HG02840 (cell line): ENCODE measurements at regions not wholly inside any gene's neighbourhood (a gene's known extent, or its start where the extent isn't known, plus 50 kb on each side); places are given as distances from the start of the nearest gene placed in this dataset.

Experiments
- ATAC-seq: cut with Tn5 transposase; IDR thresholded peaks from one replicate; pipeline ENCODE4 v1.9.1; 2021; ENCODE audit warnings: mild to moderate bottlenecking, moderate library complexity, moderate number of reproducible peaks; ENCODE audit not compliant: unreplicated experiment, low FRiP score

DNA sequence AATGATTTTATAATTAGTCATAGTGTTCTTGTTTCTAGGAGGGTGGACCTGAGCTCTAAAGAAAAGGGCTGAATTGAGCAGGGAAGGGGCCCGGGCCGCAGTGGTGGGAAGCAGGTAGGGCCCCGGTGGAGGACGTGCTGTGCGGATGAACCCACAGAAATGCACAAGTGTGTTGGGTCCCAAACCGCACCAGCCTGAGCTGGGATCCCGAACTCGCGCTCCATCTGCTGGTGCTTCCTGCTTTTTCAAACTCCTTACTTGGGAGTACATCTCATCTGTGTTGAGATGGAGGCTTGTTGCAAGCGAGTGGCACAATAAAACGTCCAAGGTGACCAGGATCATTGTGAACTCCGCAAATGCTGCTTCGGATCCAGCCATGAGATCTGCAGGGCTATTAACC, 244.8 kb upstream of the IGF1R start:
- ATAC-seq = no peak

GRCh38 chr15:98405013-98405412, 243.3 kb upstream of the IGF1R start:
- no peak for ATAC-seq

- no peak for ATAC-seq
Measured at GRCh38 chr15:98408231-98408630, 240.1 kb upstream of the IGF1R start.

GRCh38 chr15:98410328-98410727, 238.0 kb upstream of the IGF1R start:
- ATAC-seq = no peak

DNA sequence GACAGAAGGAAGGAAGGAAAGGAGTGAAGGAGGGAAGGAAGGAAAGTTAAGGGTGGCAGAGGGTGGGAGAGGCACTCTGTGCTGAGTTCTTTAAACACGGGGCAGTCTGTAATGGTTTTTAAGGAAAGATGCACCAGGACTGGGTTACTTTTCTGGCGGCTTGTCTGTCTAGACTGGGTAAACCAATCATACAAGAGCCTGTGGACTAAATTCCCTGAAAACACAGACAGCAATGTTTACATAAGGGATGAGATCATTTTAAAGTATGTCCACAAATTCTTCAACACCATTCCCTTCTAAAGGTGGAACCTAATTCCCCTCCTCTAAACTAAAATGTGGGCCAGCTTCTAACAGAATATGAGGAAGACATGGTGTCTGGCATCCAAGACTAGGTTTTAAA, 235.5 kb upstream of the IGF1R start:
- no peak for ATAC-seq

DNA sequence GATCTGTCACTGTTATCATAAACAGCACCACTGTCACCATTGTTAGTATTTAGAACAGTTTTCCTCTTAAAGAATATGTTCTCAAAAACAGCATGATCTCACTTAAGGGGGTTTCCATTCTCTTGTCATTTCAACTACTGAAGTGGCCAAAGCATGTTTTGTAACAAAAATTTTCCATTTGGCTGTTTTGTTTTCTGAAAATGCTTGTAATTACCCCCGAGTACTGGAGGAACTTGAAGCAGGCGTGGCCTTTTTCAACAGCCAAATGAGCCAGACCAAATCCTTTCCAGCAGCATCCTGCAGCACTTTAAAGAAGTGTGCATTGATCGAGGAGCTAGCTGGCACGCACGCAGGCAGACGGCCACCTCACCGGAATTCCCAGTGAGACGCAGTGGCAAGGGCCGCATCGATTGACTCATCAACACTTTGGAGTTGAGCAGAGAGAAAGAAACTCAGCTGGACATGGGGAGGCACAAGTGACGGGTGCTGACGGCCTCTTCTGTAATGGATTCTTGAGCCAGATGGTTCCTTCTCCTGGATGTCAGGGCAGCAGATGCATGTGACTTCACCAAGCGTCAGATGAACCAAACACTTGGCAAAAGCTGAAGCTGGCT, 234.3 kb upstream of the IGF1R start:
- no peak for ATAC-seq

- ATAC-seq = no peak
Measured at GRCh38 chr15:98416222-98416855, 232.0 kb upstream of the IGF1R start.

DNA sequence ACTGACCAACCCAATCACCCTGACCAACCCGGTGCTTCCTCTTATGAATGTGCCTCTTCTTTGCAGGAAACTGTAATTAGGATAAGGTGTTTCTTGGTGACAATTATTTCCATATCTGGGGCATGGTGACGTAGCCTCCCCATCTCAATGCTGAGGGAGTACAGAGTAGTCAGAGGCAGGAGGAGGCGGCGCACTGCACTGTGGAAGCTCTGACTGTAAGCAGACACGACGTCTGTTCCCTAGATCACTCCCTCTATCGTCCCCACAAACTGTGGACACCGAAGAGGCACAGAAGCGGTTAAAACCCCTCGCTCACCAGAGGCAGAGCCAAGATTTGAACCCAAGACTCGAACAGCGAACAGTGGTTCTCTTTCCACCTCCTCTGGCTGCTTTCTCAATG, 231.0 kb upstream of the IGF1R start:
- ATAC-seq = no peak

GRCh38 chr15:98418122-98418521, 230.2 kb upstream of the IGF1R start:
- ATAC-seq = no peak

DNA sequence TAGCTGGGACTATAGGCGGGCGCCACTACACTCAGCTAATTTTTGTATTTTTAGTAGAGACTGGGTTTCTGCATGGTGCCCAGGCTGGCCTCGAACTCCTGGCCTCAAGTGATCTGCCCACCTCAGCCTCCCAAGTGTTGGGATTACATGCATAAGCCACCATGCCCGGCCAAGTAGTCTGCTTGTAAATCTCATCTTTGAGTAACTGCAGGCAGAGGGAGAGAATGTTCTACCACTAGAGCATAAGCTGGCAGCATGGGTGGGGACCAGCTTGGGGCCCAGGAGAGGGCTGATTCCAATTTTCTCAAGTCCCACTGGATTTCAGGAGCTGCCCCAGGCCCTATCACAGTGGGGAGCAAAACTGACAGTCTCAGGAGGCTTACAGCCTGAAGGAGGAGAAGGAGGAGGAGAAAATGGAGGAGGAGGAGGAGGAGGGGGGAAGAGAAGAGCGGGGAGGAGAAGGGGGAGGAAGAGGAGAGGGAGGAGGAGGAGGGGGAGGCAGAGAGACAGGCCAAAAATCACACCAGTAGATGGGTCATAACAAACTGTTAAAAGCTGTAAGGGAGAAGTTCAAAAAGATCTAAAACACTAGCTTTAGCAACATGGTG, 229.1 kb upstream of the IGF1R start:
- no peak for ATAC-seq

DNA sequence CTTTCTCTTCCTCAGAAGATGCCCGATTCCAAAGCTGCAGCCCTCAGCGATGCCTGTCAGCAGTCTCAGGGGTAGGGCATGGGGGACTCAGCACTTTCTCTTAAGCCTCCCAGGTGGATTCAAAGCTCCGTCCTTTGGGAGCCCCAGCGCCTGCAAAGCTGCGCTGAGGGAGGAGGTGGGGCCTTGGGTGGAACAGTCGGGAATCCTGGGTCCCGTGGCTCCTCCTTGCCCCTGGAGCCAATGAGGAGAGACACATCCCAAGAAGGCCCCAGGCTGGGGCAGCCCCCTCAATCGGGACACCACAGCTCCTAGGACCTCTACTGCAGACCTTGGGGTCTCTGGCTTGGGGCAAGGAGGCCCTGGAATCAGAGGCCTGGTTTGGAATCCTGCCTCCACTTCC, 227.5 kb upstream of the IGF1R start:
- no peak for ATAC-seq

DNA sequence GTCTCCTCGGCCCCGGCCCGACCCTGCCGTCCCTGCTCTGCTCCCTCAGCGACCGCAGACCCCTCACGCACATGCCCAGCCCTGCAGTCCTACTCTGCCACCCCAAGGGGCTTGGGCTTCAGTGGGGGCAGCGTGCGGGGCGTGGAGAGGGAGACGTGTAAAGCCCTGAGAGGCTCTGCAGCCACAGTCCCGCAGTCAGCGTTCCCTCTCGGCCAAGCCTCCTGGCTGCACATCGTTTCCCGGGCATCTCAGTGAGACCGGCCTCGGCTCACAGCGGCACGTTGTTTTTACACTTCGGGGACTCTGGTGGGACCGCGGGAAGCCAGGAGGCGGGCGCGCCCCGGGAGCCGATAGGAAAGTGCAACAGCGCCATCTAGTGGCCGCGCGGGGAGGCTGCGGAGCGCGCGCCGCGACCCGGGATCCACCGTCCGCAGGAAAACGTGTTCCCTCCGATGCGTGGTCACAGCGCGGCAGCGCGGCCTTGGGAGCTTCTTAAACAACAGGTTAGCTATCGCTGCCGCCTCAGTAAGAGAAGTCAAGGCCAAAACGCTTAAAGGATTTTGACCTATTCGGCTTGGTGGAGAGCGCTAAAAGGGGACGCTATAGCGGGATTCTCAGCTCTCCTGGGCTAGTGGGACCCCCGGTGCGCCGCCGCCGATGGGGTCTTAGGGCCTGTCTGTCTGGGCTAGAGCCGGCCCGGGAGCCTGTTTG, 226.8 kb upstream of the IGF1R start:
- ATAC-seq = no peak

- ATAC-seq = no peak
Measured at GRCh38 chr15:98422130-98422478, 226.2 kb upstream of the IGF1R start.

DNA sequence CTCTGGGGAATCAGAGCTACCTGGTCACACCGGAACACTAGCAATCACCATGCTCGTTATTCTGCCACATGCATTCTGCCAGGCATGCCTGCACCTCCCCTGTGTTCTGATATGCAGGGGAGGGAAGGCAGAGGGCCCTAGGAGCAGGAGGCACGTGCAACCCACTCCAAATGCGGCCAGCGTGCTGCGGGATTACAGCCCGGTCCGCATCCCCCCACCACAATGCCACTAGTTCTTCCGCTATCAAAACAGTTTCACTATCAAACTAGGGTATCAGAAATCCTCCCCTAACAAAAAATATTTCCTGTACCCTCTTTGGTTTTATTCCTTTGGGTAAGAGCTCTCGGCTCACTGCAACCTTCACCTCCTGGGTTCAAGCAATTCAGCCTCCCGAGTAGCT, 223.2 kb upstream of the IGF1R start:
- no peak for ATAC-seq

GRCh38 chr15:98427321-98427720, 221.0 kb upstream of the IGF1R start:
- no peak for ATAC-seq

- ATAC-seq = no peak
Measured at GRCh38 chr15:98428253-98428989, 219.9 kb upstream of the IGF1R start.

- ATAC-seq = no peak
Measured at GRCh38 chr15:98431171-98431570, 217.2 kb upstream of the IGF1R start.

- no peak for ATAC-seq
Measured at GRCh38 chr15:98433346-98433745, 215.0 kb upstream of the IGF1R start.

DNA sequence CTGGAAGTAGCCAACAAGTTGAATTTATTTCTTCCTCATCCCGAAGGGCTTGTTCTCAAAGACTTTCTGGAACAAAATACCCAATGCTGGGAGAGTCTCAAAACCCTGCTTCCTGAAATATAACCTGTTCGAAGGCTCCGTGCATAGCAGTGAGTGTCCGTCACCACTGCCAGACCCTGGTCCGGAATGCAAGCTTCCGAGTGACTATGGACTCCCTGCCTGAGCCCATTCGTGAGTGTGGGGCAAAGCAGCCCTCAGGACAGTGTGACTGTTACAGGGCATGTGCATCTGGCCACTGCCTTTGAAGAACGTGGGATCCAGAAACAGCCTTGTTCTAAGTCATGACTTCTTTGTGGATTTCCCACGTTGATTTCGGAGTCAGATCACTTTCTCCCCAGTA, 214.5 kb upstream of the IGF1R start:
- ATAC-seq = no peak

DNA sequence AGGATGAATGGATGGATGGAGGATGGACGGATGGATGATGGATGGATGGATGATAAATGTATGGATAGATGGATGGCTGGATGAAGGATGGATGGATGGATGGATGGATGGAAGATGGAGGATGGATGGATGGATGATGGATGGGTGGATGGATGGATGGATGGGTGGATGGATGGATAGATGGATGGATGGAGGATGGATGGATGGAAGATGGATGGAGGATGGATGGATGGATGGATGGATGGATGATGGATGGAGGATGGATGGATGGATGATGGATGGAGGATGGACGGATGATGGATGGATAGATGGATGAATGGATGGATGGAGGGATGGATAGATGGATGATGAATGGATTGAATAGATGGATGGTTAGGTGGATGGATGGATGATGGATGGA, 210.6 kb upstream of the IGF1R start:
- ATAC-seq = no peak

DNA sequence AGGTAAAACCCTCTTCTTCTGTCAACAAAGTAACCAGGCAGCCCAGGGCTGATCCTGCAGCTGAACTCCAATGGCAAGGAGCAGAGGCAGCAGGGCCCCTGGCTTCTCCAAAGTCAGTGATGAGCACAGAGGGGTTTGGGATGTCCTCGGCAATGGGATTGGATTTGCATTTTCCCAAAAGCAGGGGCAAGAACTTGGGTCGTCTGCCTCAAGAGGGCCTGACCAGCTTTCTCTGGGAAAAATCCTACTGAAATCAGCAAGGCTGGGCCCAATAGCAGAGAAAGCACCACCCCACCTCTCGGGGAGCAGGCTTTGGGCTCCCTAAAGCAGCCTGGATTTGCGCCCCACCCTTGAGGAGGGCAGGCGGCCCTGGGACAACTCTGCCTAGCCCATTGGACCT, 210.0 kb upstream of the IGF1R start:
- no peak for ATAC-seq
